Uterus (tissue), 2 donors: ENCODE measurements at regions not wholly inside any gene's neighbourhood (a gene's known extent, or its start where the extent isn't known, plus 50 kb on each side); places are given as distances from the start of the nearest gene placed in this dataset.

Experiments used
- CTCF ChIP-seq, 4 experiments: fragments of 200-600 bp in 2 of 4; fragments of 450-650 bp in 2 of 4; sonication (generic) in 2 of 4; IDR thresholded peaks; one replicate each; pipeline ENCODE4 v1.5.1; 2016 to 2019; ENCODE audit warnings: antibody characterized with exemption in 4 of 4, mild to moderate bottlenecking in 2 of 4, moderate library complexity in 1 of 4
- POLR2A ChIP-seq, 2 donors: fragments of 450-650 bp; IDR thresholded peaks; one replicate each; pipeline ENCODE4 v1.6.1; 2016; ENCODE audit warnings: antibody characterized with exemption in 2 of 2, mild to moderate bottlenecking in 1 of 2, moderate library complexity in 1 of 2

- TF ChIP-seq POLR2A (IDR thresholded peaks at IDR 0.05) (no peak), CTCF (IDR thresholded peaks at IDR 0.05) (no peak)
These were observed 167.6 kb downstream of the ZNF648 start for GRCh38 chr1:181893937-181894336.
